Gastrocnemius medialis (tissue), 4 donors: ENCODE measurements at regions not wholly inside any gene's neighbourhood (a gene's known extent, or its start where the extent isn't known, plus 50 kb on each side); places are given as distances from the start of the nearest gene placed in this dataset.

Source experiments
- ATAC-seq, 2 donors: fragments of 150-250 bp; one replicate each; pipeline ENCODE4 v1.9.1; 2016
- DNase-seq, 2 donors: peaks; one replicate each; pipeline ENCODE4 v3.0.0-alpha.2; 2019
- H3K27ac ChIP-seq, 4 donors: fragments of 200-600 bp; sonication (generic); 1 replicate in 1 of 4; 2 replicates in 3 of 4; pipeline ENCODE4 v1.5.1; 2016 to 2018; ENCODE audit warnings: mild to moderate bottlenecking in 2 of 4, moderate library complexity in 1 of 4
- H3K27me3 ChIP-seq, 3 donors: fragments of 200-600 bp; sonication (generic) in 2 of 3; 1 replicate in 1 of 3; 2 replicates in 2 of 3; pipeline versions ENCODE4 v1.5.1 to v1.6.0; 2016 to 2019; ENCODE audit warnings: mild to moderate bottlenecking in 1 of 3, moderate library complexity in 1 of 3
- H3K36me3 ChIP-seq, 2 donors: fragments of 200-600 bp; sonication (generic) in 1 of 2; one replicate each; pipeline ENCODE4 v1.5.1; 2017 to 2018
- H3K4me1 ChIP-seq, 2 donors: fragments of 200-600 bp; sonication (generic) in 1 of 2; one replicate each; pipeline ENCODE4 v1.5.1; 2016 to 2017; ENCODE audit warnings: mild to moderate bottlenecking in 2 of 2
- H3K4me3 ChIP-seq, 4 donors: fragments of 200-600 bp; sonication (generic) in 3 of 4; 1 replicate in 1 of 4; 2 replicates in 3 of 4; pipeline ENCODE4 v1.5.1; 2016 to 2019; ENCODE audit warnings: mild to moderate bottlenecking in 2 of 4
- H3K9me3 ChIP-seq, 3 donors: fragments of 200-600 bp; sonication (generic) in 2 of 3; 1 replicate in 1 of 3; 2 replicates in 2 of 3; pipeline ENCODE4 v1.5.1; 2016 to 2019
- POLR2A ChIP-seq, 2 donors: fragments of 450-650 bp; IDR thresholded peaks; one replicate each; pipeline ENCODE4 v1.6.1; 2017; ENCODE audit warnings: antibody characterized with exemption in 2 of 2, mild to moderate bottlenecking in 2 of 2, moderate library complexity in 2 of 2
- in situ Hi-C, 4 donors: fragments of 200-750 bp; cut with MboI; loops; one replicate each; pipeline versions ENCODE4 v1.15.0 to v1.8.0; 2017; ENCODE audit warnings: low sequenced_read_pairs in 4 of 4
- intact Hi-C: fragments of 100-400 bp; cut with DNase I; formaldehyde crosslinking; loops from one replicate; pipeline ENCODE4 v1.15.1; 2023; ENCODE audit warnings: low total_unique reads
- TF ChIP-seq, protein P1 (sequence below), 5 experiments: fragments of 450-650 bp in 3 of 5; fragments of 200-600 bp in 2 of 5; sonication (generic) in 2 of 5; IDR thresholded peaks in 4 of 5; conservative IDR thresholded peaks in 1 of 5; 1 replicate in 4 of 5; 2 replicates in 1 of 5; pipeline ENCODE4 v1.5.1; 2016 to 2019; ENCODE audit warnings: antibody characterized with exemption in 5 of 5, mild to moderate bottlenecking in 3 of 5, moderate library complexity in 3 of 5

DNA sequence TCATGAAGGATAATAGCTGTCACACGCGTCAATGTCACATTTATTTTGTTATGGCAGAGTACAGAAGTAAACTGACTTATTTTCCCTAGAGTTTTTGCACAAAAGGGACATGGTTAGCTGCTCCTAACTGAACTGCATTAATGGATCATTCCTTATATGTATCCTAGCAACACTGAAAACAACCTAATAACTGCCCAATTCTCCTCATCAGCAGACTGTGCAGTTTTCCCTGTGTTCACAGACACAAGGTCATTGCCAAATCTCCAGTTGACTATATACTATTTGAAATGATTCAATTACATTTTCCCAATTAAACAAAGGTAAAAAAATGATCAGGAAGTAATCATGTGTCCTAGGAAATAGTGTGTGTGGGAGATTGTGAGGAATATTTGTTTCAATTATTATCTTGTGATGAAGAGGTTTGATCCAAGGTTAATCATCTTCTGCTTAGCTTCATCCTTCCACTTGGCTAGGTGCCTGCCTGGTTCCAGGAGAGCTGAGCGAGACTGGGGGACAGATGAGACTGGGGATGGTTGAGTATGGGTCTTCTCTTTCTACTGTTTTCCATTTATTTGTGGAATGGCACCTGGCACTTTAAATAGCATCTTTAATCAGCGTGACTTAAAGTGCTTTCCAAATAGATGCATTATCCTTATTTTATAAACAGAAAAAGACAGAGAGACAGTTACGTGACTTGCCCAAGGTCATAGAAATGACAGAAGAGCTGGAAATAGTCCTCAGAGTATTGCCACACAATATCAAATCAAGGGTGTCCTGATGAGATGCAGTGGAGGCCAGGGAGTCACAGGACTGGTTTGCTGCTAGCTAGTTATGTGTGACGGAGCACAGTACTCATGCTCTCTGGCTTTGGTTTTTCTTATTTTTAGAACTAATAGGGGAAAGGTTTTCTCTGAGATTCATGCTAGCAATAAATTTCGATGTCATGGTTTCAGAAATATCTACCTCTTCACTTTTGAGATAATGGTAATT lies 335.6 kb downstream of the PIK3C3 start:
- Histone ChIP-seq H3K36me3 (no peaks in the 10 kb centered on the region), H3K27me3 (no peaks in the 10 kb centered on the region), H3K4me1 (no peaks in the 10 kb centered on the region), H3K4me3 (no peak overlapping the region), H3K27ac (no peak overlapping the region), H3K9me3 (no peaks in the 10 kb centered on the region)
- ATAC-seq (no peak), DNase-seq (no peak)
- no peak for TF ChIP-seq POLR2A (IDR thresholded peaks at IDR 0.05)
- TF ChIP-seq, protein P1, sequence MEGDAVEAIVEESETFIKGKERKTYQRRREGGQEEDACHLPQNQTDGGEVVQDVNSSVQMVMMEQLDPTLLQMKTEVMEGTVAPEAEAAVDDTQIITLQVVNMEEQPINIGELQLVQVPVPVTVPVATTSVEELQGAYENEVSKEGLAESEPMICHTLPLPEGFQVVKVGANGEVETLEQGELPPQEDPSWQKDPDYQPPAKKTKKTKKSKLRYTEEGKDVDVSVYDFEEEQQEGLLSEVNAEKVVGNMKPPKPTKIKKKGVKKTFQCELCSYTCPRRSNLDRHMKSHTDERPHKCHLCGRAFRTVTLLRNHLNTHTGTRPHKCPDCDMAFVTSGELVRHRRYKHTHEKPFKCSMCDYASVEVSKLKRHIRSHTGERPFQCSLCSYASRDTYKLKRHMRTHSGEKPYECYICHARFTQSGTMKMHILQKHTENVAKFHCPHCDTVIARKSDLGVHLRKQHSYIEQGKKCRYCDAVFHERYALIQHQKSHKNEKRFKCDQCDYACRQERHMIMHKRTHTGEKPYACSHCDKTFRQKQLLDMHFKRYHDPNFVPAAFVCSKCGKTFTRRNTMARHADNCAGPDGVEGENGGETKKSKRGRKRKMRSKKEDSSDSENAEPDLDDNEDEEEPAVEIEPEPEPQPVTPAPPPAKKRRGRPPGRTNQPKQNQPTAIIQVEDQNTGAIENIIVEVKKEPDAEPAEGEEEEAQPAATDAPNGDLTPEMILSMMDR (IDR thresholded peaks at IDR 0.05 in 4 of 5, conservative IDR thresholded peaks at IDR 0.05 in 1 of 5) = no peak
- intact Hi-C loops = no loop called here
- in situ Hi-C loops = loop anchor here in 1 of 4 donors (25.0 kb wide), 2 partner anchors 972 to 1272 kb away; no protein-coding TSS in a partner anchor

DNA sequence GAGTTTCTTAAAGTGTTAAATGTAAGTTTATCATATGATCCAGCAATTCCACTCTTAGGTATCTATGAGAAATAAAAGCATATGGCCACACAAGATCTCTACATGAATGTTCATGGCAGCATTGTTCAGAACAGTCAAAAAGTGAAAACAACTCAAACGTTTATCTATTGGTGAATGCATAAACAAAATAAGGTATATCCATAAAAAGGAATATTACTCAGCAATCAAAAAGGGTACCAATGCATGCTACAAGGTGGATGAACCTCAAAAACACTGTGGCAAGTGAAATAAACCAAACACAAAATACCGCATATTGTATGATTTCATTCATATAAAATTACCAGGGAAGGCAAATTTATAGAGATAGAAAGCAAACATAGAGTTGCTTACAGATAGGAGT lies 337.6 kb downstream of the PIK3C3 start:
- Histone ChIP-seq H3K9me3 (no peaks in the 10 kb centered on the region), H3K4me1 (no peaks in the 10 kb centered on the region), H3K27ac (no peak overlapping the region), H3K36me3 (no peaks in the 10 kb centered on the region), H3K27me3 (no peaks in the 10 kb centered on the region), H3K4me3 (no peak overlapping the region)
- no peak for ATAC-seq
- no peak for TF ChIP-seq POLR2A (IDR thresholded peaks at IDR 0.05)
- TF ChIP-seq, protein P1 (IDR thresholded peaks at IDR 0.05 in 4 of 5, conservative IDR thresholded peaks at IDR 0.05 in 1 of 5) = no peak
- in situ Hi-C loops (loop anchor here in 1 of 4 donors (25.0 kb wide), 2 partner anchors 970 to 1270 kb away; no protein-coding TSS in a partner anchor), intact Hi-C loops (no loop called here)
- no peak for DNase-seq

DNA sequence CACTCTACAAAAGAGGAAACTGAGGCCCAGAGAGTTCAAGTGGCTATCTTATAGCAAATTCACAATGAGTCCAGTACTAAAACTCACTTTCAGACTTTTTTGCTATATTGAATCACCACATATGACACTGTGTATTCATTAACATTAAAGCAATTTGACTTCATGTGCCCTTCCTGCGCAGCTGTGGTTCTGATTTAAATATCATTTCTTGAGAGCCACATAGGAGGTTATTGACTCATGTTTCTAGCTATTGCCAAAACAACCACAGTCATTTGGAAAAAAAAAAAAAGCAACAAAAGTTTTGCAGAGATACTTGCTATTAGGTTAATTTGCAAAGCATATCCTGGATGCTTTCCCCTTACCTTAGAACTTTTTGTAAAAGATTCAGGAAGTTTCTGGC lies 341.2 kb downstream of the PIK3C3 start:
- no peak for ATAC-seq
- intact Hi-C loops = loop anchor here (5.0 kb wide), 1 partner anchor 976 kb away; no protein-coding TSS in a partner anchor
- no peaks in the 10 kb centered on the region for H3K36me3 ChIP-seq
- no peak for TF ChIP-seq POLR2A (IDR thresholded peaks at IDR 0.05)
- TF ChIP-seq, protein P1 (IDR thresholded peaks at IDR 0.05 in 4 of 5, conservative IDR thresholded peaks at IDR 0.05 in 1 of 5) = no peak
- no peak overlapping the region for H3K4me3 ChIP-seq
- DNase-seq = no peak
- no peaks in the 10 kb centered on the region for H3K27me3 ChIP-seq
- H3K4me1 ChIP-seq = no peaks in the 10 kb centered on the region
- in situ Hi-C loops = loop anchor here in 1 of 4 donors (25.0 kb wide), 2 partner anchors 966 to 1266 kb away; no protein-coding TSS in a partner anchor
- no peak overlapping the region for H3K27ac ChIP-seq
- H3K9me3 ChIP-seq = no peaks in the 10 kb centered on the region

DNA sequence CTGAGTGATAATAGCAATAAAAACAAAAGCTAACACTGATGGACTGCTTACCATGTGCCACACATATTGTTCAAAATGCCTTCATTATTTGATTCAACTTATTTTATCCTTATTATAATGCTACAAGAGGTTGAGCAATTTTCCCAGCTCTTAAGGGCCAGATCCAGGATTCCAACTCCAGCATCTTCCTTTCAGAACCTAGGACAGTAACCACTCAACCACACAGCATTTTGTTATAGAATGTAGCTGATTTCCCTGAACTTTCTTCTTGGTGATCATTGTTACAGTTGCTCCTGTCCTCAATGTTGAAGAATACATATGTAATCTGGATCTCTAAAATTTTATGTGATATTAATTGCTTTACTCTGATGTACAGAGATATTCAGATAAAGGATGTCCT lies 341.7 kb downstream of the PIK3C3 start:
- in situ Hi-C loops = loop anchor here in 1 of 4 donors (25.0 kb wide), 2 partner anchors 966 to 1266 kb away; no protein-coding TSS in a partner anchor
- no peak for TF ChIP-seq POLR2A (IDR thresholded peaks at IDR 0.05)
- TF ChIP-seq, protein P1 (IDR thresholded peaks at IDR 0.05 in 4 of 5, conservative IDR thresholded peaks at IDR 0.05 in 1 of 5) = no peak
- Histone ChIP-seq H3K36me3 (no peaks in the 10 kb centered on the region), H3K9me3 (no peaks in the 10 kb centered on the region), H3K27ac (no peak overlapping the region), H3K4me1 (no peaks in the 10 kb centered on the region), H3K4me3 (no peak overlapping the region), H3K27me3 (no peaks in the 10 kb centered on the region)
- DNase-seq (no peak), ATAC-seq (no peak)
- intact Hi-C loops = loop anchor here (5.0 kb wide), 1 partner anchor 976 kb away; no protein-coding TSS in a partner anchor
